Thyroid gland (tissue), 4 donors: ENCODE measurements at regions not wholly inside any gene's neighbourhood (a gene's known extent, or its start where the extent isn't known, plus 50 kb on each side); places are given as distances from the start of the nearest gene placed in this dataset.

Experiments used
- DNase-seq, 2 donors: peaks; one replicate each; pipeline ENCODE4 v3.0.0-alpha.2; 2019
- H3K27ac ChIP-seq, 3 donors: fragments of 200-600 bp; sonication (generic); 1 replicate in 2 of 3; 2 replicates in 1 of 3; pipeline ENCODE4 v1.5.1; 2016 to 2019; ENCODE audit warnings: mild to moderate bottlenecking in 1 of 3, moderate library complexity in 1 of 3
- H3K27me3 ChIP-seq: fragments of 200-600 bp; sonication (generic); one replicate; pipeline ENCODE4 v1.5.1; 2019
- H3K36me3 ChIP-seq, 2 donors: fragments of 200-600 bp; sonication (generic); one replicate each; pipeline ENCODE4 v1.5.1; 2016 to 2019
- H3K4me1 ChIP-seq, 2 donors: fragments of 200-600 bp; sonication (generic); one replicate each; pipeline ENCODE4 v1.5.1; 2017 to 2019
- H3K4me3 ChIP-seq, 3 donors: fragments of 200-600 bp; sonication (generic); replicated peaks in 1 of 3; 1 replicate in 2 of 3; 2 replicates in 1 of 3; pipeline ENCODE4 v1.5.1; 2016; ENCODE audit warnings: mild to moderate bottlenecking in 1 of 3
- H3K9me3 ChIP-seq: fragments of 200-600 bp; sonication (generic); one replicate; pipeline ENCODE4 v1.5.1; 2017
- POLR2A ChIP-seq, 2 donors: fragments of 450-650 bp; IDR thresholded peaks; one replicate each; pipeline ENCODE4 v1.6.1; 2017; ENCODE audit warnings: antibody characterized with exemption in 2 of 2, mild to moderate bottlenecking in 2 of 2, moderate library complexity in 1 of 2
- WGBS, 2 donors: methylation state at CpG; one replicate each; pipeline ENCODE4 v1.1.5; 2017; 5-methylcytosine and 5-hydroxymethylcytosine counted together
- intact Hi-C: fragments of 100-400 bp; cut with DNase I; formaldehyde crosslinking; loops from one replicate; pipeline ENCODE4 v1.15.1; 2023
- TF ChIP-seq, protein P1 (sequence below), 6 experiments: fragments of 200-600 bp in 3 of 6; fragments of 450-650 bp in 3 of 6; sonication (generic) in 3 of 6; IDR thresholded peaks; one replicate each; pipeline ENCODE4 v1.5.1; 2016 to 2019; ENCODE audit warnings: antibody characterized with exemption in 6 of 6, mild to moderate bottlenecking in 2 of 6, inconsistent platforms in 1 of 6, moderate library complexity in 1 of 6

DNA sequence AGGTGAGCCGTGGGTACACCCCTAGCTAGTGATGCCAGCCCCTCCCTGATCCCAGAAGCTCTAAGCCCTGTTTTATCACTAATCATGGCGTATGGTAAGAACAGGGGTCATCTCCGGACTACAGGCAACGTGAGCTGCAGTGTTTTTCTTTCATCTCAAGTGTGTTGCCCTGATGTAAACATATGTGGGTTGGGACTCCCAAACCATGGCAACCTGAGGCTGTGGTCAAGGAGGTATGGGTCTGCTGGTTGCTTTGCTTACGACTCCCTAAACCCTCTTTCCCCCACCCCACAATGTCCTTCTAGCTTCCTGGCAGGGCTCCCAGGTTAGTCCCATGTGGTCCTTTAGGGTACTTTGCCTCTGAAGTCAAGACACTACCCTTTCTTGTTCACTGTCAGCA lies 53.6 kb upstream of the AFF3 start:
- WGBS, 2 donors: 69 to 73% methylated on average over 5 of the region's 5 CpGs
- Histone ChIP-seq H3K4me1 (peaks cover 35 to 56% of the 10 kb centered on the region in 2 donors), H3K9me3 (no peaks in the 10 kb centered on the region), H3K27me3 (no peaks in the 10 kb centered on the region), H3K27ac (no peak overlapping the region), H3K4me3 (no peak overlapping the region), H3K36me3 (no peaks in the 10 kb centered on the region)
- intact Hi-C loops: no loop called here
- DNase-seq: no peak
- TF ChIP-seq, protein P1, sequence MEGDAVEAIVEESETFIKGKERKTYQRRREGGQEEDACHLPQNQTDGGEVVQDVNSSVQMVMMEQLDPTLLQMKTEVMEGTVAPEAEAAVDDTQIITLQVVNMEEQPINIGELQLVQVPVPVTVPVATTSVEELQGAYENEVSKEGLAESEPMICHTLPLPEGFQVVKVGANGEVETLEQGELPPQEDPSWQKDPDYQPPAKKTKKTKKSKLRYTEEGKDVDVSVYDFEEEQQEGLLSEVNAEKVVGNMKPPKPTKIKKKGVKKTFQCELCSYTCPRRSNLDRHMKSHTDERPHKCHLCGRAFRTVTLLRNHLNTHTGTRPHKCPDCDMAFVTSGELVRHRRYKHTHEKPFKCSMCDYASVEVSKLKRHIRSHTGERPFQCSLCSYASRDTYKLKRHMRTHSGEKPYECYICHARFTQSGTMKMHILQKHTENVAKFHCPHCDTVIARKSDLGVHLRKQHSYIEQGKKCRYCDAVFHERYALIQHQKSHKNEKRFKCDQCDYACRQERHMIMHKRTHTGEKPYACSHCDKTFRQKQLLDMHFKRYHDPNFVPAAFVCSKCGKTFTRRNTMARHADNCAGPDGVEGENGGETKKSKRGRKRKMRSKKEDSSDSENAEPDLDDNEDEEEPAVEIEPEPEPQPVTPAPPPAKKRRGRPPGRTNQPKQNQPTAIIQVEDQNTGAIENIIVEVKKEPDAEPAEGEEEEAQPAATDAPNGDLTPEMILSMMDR (IDR thresholded peaks at IDR 0.05): no peak
- no peak for TF ChIP-seq POLR2A (IDR thresholded peaks at IDR 0.05)

DNA sequence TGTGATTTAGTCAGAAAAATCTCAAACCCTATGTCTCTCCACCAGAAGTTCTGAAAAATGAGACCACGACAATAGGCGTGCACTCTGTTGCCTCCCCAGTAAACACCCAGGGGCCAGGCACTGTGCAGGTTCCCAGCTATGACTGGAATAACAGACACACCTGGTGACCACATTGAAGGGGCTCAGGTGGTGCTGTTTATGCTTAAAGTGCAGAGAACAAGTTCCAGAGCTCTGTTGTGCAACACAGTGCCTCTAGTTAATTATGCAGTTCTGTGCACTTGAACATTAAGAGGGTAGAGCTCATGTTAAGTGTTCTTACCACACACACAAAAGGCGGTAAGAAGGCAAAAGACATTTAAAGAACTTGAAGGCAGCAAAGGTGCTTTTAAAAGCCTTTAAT lies 52.6 kb upstream of the AFF3 start:
- Histone ChIP-seq H3K9me3 (no peaks in the 10 kb centered on the region), H3K27ac (peak overlapping the region in 1 of 3 donors; percentile 28), H3K4me1 (peaks cover 35 to 56% of the 10 kb centered on the region in 2 donors), H3K36me3 (no peaks in the 10 kb centered on the region), H3K4me3 (no peak overlapping the region), H3K27me3 (no peaks in the 10 kb centered on the region)
- TF ChIP-seq POLR2A (IDR thresholded peaks at IDR 0.05): no peak
- TF ChIP-seq, protein P1 (IDR thresholded peaks at IDR 0.05): peak in 1 of 6 experiments; percentile 12
- 33 to 41% methylated on average over 3 of the region's 3 CpGs for WGBS, 2 donors
- DNase-seq: peak; percentile 81 to 83
- intact Hi-C loops: no loop called here

DNA sequence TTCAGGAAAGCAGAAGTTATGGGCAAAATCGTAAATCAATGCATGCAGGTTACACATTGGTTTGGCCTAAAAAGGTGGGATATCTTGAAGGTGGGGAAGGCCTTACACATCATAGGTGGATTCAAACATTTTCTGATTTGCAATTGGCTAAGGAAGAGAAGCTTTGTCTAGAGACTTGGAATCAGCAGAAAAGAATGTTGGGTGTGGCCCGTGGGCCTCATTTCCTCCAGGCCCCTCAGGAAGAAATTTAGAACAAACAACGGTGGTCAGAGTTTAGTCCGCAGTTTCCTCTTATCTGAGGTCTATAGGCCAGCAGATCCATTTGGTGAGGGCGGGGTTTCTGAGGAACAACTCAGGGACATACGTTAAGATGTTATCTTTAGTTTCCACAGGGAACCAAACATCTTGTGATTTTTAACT lies 50.9 kb upstream of the AFF3 start:
- peaks cover 28 to 45% of the 10 kb centered on the region in 2 donors for H3K4me1 ChIP-seq

DNA sequence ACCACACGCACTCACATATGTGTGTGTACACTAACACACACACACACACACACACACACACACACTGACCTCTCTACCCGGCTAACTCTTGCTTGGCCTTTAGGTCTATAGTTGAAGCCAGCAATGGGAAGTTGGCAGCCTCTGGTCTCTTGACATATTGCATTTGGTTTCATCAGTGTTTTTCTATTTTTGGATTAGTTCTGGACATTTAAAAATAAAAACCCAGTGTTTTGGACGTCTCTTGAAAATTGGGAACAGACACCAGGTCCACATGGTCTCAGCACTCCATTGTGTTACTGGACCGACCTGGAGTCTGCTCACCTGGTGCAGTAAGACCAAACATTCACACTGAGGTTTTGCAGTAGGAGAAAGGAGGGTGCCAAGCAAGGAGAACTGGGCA lies 50.4 kb upstream of the AFF3 start:
- Histone ChIP-seq H3K27ac (no peak overlapping the region), H3K4me3 (no peak overlapping the region), H3K27me3 (no peaks in the 10 kb centered on the region), H3K36me3 (no peaks in the 10 kb centered on the region), H3K9me3 (no peaks in the 10 kb centered on the region), H3K4me1 (peaks cover 23 to 40% of the 10 kb centered on the region in 2 donors)
- TF ChIP-seq POLR2A (IDR thresholded peaks at IDR 0.05): no peak
- TF ChIP-seq, protein P1 (IDR thresholded peaks at IDR 0.05): no peak
- intact Hi-C loops: no loop called here
- WGBS, 2 donors: 80 to 85% methylated on average over 4 of the region's 4 CpGs
- DNase-seq: no peak

More for the DNA sequence above, 50.9 kb upstream of the AFF3 start:
- no peak for DNase-seq
- 82% methylated on average over 6 of the region's 6 CpGs for WGBS, 2 donors
- no peak overlapping the region for H3K27ac ChIP-seq
- intact Hi-C loops: no loop called here
- no peaks in the 10 kb centered on the region for H3K36me3 ChIP-seq
- no peaks in the 10 kb centered on the region for H3K9me3 ChIP-seq
- TF ChIP-seq, protein P1 (IDR thresholded peaks at IDR 0.05): no peak
- TF ChIP-seq POLR2A (IDR thresholded peaks at IDR 0.05): no peak
- no peaks in the 10 kb centered on the region for H3K27me3 ChIP-seq
- H3K4me3 ChIP-seq: no peak overlapping the region

DNA sequence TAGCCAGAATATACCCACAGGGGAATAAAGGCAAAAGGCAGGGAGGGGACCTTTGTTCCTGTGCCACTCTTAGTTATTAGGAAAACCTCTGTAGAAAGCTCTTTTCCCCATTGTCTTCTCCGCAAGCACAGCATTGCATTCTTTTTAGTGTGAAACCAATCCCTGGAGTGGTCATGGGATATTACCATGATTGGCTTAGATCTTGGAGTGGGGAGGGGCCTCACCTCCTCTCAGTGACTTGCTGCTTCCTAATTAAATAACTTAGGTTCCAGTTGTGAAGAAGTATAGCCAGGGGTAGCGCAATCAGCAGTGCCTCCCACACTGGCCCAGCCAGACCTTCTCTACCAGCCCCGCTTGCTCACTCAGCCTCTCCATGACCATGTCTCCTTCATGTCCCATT lies 49.9 kb upstream of the AFF3 start:
- DNase-seq: no peak
- intact Hi-C loops: no loop called here
- TF ChIP-seq POLR2A (IDR thresholded peaks at IDR 0.05): no peak
- TF ChIP-seq, protein P1 (IDR thresholded peaks at IDR 0.05): no peak
- H3K9me3 ChIP-seq: no peaks in the 10 kb centered on the region
- no peaks in the 10 kb centered on the region for H3K27me3 ChIP-seq
- H3K4me3 ChIP-seq: no peak overlapping the region
- peaks cover 18 to 35% of the 10 kb centered on the region in 2 donors for H3K4me1 ChIP-seq
- WGBS, 2 donors: 99% methylated on average over 3 of the region's 3 CpGs
- H3K36me3 ChIP-seq: no peaks in the 10 kb centered on the region
- no peak overlapping the region for H3K27ac ChIP-seq
